Activated CD4-positive, alpha-beta T cell treated with anti-CD3 and anti-CD28 coated beads, Interleukin-2, amount 10 ng/mL, durations not matched to agents 24 days and 14 days (primary cell): ENCODE measurements at regions not wholly inside any gene's neighbourhood (a gene's known extent, or its start where the extent isn't known, plus 50 kb on each side); places are given as distances from the start of the nearest gene placed in this dataset.

Experiments
- DNase-seq: peaks from one replicate; pipeline ENCODE4 v3.0.0; 2022
- H3K27ac Mint-ChIP-seq: one replicate; pipeline ENCODE4 v1.8.0; 2022; ENCODE audit warnings: mild to moderate bottlenecking, mixed read lengths
- H3K27me3 Mint-ChIP-seq: one replicate; pipeline ENCODE4 v1.8.0; 2022; ENCODE audit warnings: mixed read lengths
- H3K36me3 Mint-ChIP-seq: one replicate; pipeline ENCODE4 v1.8.0; 2022; ENCODE audit warnings: low read depth, mild to moderate bottlenecking, mixed read lengths
- H3K4me1 Mint-ChIP-seq: one replicate; pipeline ENCODE4 v1.8.0; 2021; ENCODE audit warnings: mixed read lengths
- H3K4me3 Mint-ChIP-seq: one replicate; pipeline ENCODE4 v1.8.0; 2022; ENCODE audit warnings: mild to moderate bottlenecking, moderate library complexity, mixed read lengths
- H3K9me3 Mint-ChIP-seq: one replicate; pipeline ENCODE4 v1.8.0; 2021; ENCODE audit warnings: mixed read lengths
- intact Hi-C: fragments of 100-400 bp; cut with micrococcal nuclease; formaldehyde crosslinking; loops from one replicate; pipeline ENCODE4 v1.15.1; 2023

- no peak overlapping the region for H3K4me3 Mint-ChIP-seq
- DNase-seq, result no peak
- intact Hi-C loops, result no loop called here
- no peaks in the 10 kb centered on the region for H3K36me3 Mint-ChIP-seq
- H3K27ac Mint-ChIP-seq, result no peak overlapping the region
- H3K4me1 Mint-ChIP-seq, result no peaks in the 10 kb centered on the region
- peaks cover 3% of the 10 kb centered on the region for H3K27me3 Mint-ChIP-seq
- peaks cover 3% of the 10 kb centered on the region for H3K9me3 Mint-ChIP-seq
Measured at GRCh38 chr1:221164951-221165838, 286.0 kb downstream of the HLX start.

- Mint-ChIP-seq H3K36me3 (no peaks in the 10 kb centered on the region), H3K4me3 (no peak overlapping the region), H3K27me3 (peaks cover 3% of the 10 kb centered on the region), H3K4me1 (no peaks in the 10 kb centered on the region), H3K9me3 (peaks cover 3% of the 10 kb centered on the region), H3K27ac (no peak overlapping the region)
- no peak for DNase-seq
- intact Hi-C loops, result no loop called here
Measured at GRCh38 chr1:221165839-221166500, 286.7 kb downstream of the HLX start.

GRCh38 chr1:221166559-221167318, 287.5 kb downstream of the HLX start:
- Mint-ChIP-seq H3K27ac (no peak overlapping the region), H3K4me1 (no peaks in the 10 kb centered on the region), H3K4me3 (no peak overlapping the region), H3K36me3 (no peaks in the 10 kb centered on the region), H3K9me3 (peaks cover 3% of the 10 kb centered on the region), H3K27me3 (peaks cover 3% of the 10 kb centered on the region)
- no peak for DNase-seq
- intact Hi-C loops, result no loop called here

DNA sequence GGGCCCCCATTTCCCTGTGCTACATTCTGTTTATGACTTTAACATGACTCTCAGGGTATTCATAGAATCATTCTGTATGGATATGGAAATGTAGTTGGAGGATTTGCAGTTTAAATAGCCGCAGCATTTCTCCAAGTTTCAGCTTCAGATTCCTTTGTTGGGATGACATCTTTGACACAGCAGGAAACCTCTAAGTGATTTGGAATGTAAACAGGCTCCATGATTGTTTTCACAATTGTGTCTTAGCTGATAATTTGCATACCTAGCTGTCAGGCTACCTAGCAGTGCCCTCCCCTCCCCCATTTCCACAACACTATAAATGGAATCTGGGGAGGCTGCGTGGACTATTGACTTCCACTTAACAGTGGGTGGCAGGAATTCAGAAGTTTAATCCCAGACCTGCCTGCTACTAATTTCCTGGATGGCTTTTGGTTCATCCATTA, 290.2 kb downstream of the HLX start:
- Mint-ChIP-seq H3K27ac (no peak overlapping the region), H3K36me3 (no peaks in the 10 kb centered on the region), H3K4me1 (no peaks in the 10 kb centered on the region), H3K27me3 (peaks cover 3% of the 10 kb centered on the region), H3K4me3 (no peak overlapping the region), H3K9me3 (peaks cover 3% of the 10 kb centered on the region)
- DNase-seq, result no peak
- intact Hi-C loops, result no loop called here

DNA sequence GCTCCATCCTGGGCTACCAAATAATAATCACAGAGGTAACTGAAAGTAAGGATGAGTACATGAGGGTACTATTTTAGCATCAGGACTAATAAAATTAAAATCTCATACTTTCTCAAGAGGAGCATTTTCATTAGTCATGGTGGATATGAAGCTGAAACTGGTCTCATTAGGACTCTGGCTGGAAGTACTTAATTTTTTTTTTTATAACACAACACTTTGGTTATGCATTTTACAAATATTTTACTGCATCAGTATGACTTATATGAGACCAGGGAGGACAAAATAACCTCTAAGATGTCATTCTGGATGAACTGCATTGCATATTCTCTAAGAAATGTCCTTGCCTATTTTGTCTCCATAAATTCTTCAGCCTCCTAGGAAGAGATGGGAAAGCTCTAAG, 290.9 kb downstream of the HLX start:
- no peaks in the 10 kb centered on the region for H3K36me3 Mint-ChIP-seq
- intact Hi-C loops, result no loop called here
- no peak overlapping the region for H3K4me3 Mint-ChIP-seq
- H3K27me3 Mint-ChIP-seq, result peaks cover 3% of the 10 kb centered on the region
- no peak for DNase-seq
- no peak overlapping the region for H3K27ac Mint-ChIP-seq
- H3K4me1 Mint-ChIP-seq, result no peaks in the 10 kb centered on the region
- H3K9me3 Mint-ChIP-seq, result no peaks in the 10 kb centered on the region

GRCh38 chr1:221171768-221172167, 292.5 kb downstream of the HLX start:
- Mint-ChIP-seq H3K4me3 (no peak overlapping the region), H3K36me3 (no peaks in the 10 kb centered on the region), H3K27me3 (peaks cover under 1% of the 10 kb centered on the region), H3K4me1 (no peaks in the 10 kb centered on the region), H3K27ac (no peak overlapping the region), H3K9me3 (no peaks in the 10 kb centered on the region)
- DNase-seq, result no peak
- intact Hi-C loops, result no loop called here

DNA sequence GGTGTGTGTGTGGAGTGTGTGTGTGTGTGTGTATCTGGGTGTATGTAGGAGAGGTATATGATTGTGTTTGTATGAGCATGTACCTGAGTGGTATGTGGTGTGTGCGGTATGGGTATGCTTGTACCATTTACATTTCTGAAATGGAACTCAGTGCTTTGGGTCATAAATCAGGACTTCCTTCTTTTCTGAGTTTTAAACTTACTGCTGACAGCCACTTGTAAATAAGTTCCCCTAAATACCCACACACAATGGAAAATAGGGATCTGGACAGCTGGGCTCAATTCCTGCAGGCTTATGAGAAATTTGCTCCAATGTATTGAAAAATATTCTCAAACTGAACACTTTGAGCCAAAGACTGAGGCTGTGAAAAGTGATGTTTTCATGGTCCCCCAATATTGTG, 293.6 kb downstream of the HLX start:
- H3K4me1 Mint-ChIP-seq, result no peaks in the 10 kb centered on the region
- H3K4me3 Mint-ChIP-seq, result no peak overlapping the region
- H3K27me3 Mint-ChIP-seq, result no peaks in the 10 kb centered on the region
- no peak for DNase-seq
- no peak overlapping the region for H3K27ac Mint-ChIP-seq
- intact Hi-C loops, result no loop called here
- no peaks in the 10 kb centered on the region for H3K9me3 Mint-ChIP-seq
- H3K36me3 Mint-ChIP-seq, result no peaks in the 10 kb centered on the region

DNA sequence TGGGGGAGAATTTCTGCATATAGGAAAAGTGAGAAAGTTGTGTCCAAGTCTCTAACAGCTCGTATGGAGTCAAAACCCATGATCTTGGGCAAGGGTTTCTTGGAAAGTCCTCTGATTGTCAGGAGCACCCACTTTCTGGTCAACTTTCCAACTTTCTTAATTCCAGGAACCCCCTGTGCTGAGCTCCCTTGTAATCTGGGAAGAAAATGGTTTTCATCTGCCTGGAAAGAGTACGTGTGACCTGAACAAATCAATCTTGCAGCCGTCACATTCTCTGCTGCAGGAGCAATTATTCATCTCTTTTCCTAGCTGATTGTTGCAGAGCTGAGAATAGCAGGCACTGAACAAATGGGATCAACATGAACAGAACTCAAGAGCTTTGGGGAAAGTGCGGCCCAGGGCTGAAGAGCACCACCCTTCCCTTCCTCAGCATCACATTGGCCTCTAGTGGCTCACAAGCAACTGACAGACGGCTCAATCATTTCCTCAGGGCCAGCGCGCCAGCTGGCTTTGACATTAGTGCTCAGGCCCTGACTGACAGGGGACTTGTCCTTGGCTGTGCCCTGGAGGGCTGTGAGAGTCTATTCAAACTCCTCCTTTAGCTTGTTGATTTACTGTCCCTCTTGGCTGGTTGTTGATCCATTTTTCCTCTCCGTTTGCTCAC, 295.2 kb downstream of the HLX start:
- Mint-ChIP-seq H3K27me3 (no peaks in the 10 kb centered on the region), H3K27ac (no peak overlapping the region), H3K36me3 (no peaks in the 10 kb centered on the region), H3K9me3 (no peaks in the 10 kb centered on the region), H3K4me1 (no peaks in the 10 kb centered on the region), H3K4me3 (no peak overlapping the region)
- DNase-seq, result no peak
- intact Hi-C loops, result no loop called here

DNA sequence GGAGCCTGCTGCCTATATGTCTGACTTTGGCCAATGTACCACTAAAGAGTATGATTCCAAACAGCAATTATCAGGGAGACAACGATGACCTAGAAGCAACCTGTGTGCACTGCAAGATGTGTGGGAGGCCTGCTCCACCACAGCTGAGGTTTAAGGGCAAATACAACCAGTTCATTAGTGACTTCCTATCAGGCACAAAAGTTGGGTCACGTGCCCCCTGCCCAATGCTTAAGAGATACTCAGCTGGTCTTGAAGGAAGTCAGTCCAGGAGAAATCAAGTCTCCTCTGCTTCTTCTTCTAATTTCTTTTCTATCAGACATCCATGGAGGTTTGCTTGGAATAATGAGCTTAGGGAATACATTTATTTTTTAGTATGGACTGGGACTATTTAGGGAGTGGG, 296.0 kb downstream of the HLX start:
- Mint-ChIP-seq H3K36me3 (no peaks in the 10 kb centered on the region), H3K27me3 (no peaks in the 10 kb centered on the region), H3K4me1 (no peaks in the 10 kb centered on the region), H3K27ac (no peak overlapping the region), H3K9me3 (no peaks in the 10 kb centered on the region), H3K4me3 (no peak overlapping the region)
- no peak for DNase-seq
- intact Hi-C loops, result no loop called here

GRCh38 chr1:221180704-221181368, 301.6 kb downstream of the HLX start:
- Mint-ChIP-seq H3K36me3 (no peaks in the 10 kb centered on the region), H3K27ac (no peak overlapping the region), H3K4me1 (no peaks in the 10 kb centered on the region), H3K9me3 (no peaks in the 10 kb centered on the region), H3K27me3 (no peaks in the 10 kb centered on the region), H3K4me3 (no peak overlapping the region)
- no peak for DNase-seq
- intact Hi-C loops, result no loop called here

DNA sequence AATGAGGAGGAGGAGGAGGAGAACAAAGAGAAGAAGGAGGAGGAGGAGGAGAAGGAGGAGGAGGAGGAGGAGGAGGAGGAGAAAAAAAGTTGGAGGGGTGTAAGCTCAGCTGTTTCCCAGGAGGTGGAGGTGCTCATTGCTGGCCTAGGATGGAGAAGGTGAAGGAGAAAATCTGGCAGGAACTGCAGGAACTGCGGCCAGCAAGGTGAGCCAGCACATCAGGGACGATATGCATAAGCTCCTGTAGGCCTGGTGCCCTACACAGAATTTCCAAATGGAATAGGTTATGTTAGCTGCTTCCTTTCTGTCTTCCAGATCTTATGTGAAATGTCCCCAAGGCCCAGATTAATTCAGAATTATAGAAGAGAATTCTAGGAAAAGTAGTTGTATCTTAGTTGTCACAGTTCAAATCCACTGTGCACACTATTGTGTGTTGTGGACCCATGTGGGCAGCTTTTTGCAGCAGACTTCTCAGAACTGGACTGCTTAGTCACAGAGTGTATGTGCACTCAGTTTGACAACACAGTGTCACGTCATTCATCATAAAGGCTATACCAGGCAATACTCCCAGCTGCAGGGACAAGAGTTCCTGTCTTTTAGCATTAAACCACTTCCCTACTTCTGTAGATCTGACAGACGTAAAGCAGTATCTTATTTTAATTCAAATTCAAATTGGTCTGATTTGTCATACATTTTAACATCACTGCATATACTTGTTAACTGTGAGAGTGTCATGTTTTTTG, 303.7 kb downstream of the HLX start:
- H3K9me3 Mint-ChIP-seq, result no peaks in the 10 kb centered on the region
- H3K27ac Mint-ChIP-seq, result no peak overlapping the region
- DNase-seq, result no peak
- no peaks in the 10 kb centered on the region for H3K27me3 Mint-ChIP-seq
- no peaks in the 10 kb centered on the region for H3K36me3 Mint-ChIP-seq
- no peak overlapping the region for H3K4me3 Mint-ChIP-seq
- intact Hi-C loops, result no loop called here
- no peaks in the 10 kb centered on the region for H3K4me1 Mint-ChIP-seq

GRCh38 chr1:221184131-221184794, 305.0 kb downstream of the HLX start:
- DNase-seq, result no peak
- Mint-ChIP-seq H3K27ac (no peak overlapping the region), H3K4me1 (no peaks in the 10 kb centered on the region), H3K4me3 (no peak overlapping the region), H3K36me3 (no peaks in the 10 kb centered on the region), H3K27me3 (no peaks in the 10 kb centered on the region), H3K9me3 (no peaks in the 10 kb centered on the region)
- intact Hi-C loops, result no loop called here
